ENCODE measurements at regions not wholly inside any gene's neighbourhood (a gene's known extent, or its start where the extent isn't known, plus 50 kb on each side); places are given as distances from the start of the nearest gene placed in this dataset.

DNA sequence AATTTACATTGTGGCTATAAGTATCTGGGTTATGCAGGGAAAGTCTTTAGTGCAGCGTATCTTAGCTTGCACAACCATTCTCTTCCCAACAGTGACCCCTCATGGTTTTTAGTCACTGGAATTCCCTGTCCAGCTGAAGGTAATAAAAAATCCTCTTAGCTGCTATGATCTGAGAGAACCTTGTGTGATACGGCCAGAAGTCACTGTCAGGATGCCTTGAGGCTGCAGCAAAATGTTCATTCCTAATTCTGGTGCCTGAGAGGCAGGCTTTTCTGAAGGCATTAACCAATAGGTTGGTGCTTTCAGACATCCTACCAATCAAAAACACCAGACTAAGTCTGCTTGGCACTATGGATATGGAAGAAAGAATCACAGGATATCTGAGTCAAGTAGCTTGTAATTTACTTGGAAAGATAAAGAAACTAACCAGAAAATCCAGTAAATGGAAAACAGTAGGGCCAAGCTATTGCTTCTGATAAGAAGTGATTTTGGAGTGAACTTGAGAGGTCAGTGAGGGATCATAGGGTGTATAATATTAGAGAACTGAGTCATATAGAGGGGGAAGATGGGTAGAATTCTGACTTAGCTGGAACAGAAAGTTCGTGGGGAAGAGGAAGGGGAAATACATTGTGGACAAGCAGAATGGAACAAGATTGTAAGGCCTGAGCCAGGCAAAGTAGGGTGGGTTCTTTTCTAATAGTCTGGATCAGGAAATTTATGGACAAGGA, 89.0 kb upstream of the SLC14A2 start:
- no peaks in the 10 kb centered on the region for H3F3A ChIP-seq (replicated peaks; ENCODE audit: insufficient read depth)
- peak overlapping the region in 1 of 2 experiments; percentile 53; a peak in 1 of 4 replicates for H3K27ac ChIP-seq (ENCODE audit: low read depth in 2 of 2, low read length in 1 of 2)
- H3K27me3 ChIP-seq (ENCODE audit: insufficient read depth) = no peaks in the 10 kb centered on the region
- peak; percentile 19 for DNase-seq
- 31% methylated on average over 3 of the region's 3 CpGs for WGBS (ENCODE audit: low lambda C conversion rate)
- H3K4me1 ChIP-seq (ENCODE audit: control insufficient read depth in 1 of 2, insufficient read depth in 2 of 2, low read depth in 1 of 2, low read length in 1 of 2) = peaks cover 3 to 9% of the 10 kb centered on the region in 2 experiments; a peak in 3 of 4 replicates
- CTCF ChIA-PET = interaction anchor here (0.7 to 2.8 kb wide), 20 partner anchors 8 to 1905 kb away, joined by 3 to 18 read pairs (median 4); no protein-coding TSS in a partner anchor
- H3K9me3 ChIP-seq = no peaks in the 10 kb centered on the region
- H3K36me3 ChIP-seq (replicated peaks in 1 of 2; ENCODE audit: control insufficient read depth in 1 of 2, insufficient read depth in 2 of 2, low read length in 1 of 2) = no peaks in the 10 kb centered on the region
- no peaks in the 10 kb centered on the region for H3K9me2 ChIP-seq
- TF ChIP-seq, protein P1, sequence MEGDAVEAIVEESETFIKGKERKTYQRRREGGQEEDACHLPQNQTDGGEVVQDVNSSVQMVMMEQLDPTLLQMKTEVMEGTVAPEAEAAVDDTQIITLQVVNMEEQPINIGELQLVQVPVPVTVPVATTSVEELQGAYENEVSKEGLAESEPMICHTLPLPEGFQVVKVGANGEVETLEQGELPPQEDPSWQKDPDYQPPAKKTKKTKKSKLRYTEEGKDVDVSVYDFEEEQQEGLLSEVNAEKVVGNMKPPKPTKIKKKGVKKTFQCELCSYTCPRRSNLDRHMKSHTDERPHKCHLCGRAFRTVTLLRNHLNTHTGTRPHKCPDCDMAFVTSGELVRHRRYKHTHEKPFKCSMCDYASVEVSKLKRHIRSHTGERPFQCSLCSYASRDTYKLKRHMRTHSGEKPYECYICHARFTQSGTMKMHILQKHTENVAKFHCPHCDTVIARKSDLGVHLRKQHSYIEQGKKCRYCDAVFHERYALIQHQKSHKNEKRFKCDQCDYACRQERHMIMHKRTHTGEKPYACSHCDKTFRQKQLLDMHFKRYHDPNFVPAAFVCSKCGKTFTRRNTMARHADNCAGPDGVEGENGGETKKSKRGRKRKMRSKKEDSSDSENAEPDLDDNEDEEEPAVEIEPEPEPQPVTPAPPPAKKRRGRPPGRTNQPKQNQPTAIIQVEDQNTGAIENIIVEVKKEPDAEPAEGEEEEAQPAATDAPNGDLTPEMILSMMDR (IDR thresholded peaks at IDR 0.05) = peak; percentile 37
- TF ChIP-seq FOXM1 (IDR thresholded peaks at IDR 0.05; ENCODE audit: low read depth) = no peak
- TF ChIP-seq RAD21 (IDR thresholded peaks at IDR 0.05; ENCODE audit: low read length) = peak; percentile 77
- TF ChIP-seq EZH2phosphoT487 (IDR thresholded peaks at IDR 0.05; ENCODE audit: borderline replicate concordance, low read depth) = no peak
- peak; percentile 43; the same call in 1 of the 2 replicates for TF ChIP-seq SMC3 (IDR thresholded peaks at IDR 0.05; ENCODE audit: low read depth, low read length)
- TF ChIP-seq ELF1 (IDR thresholded peaks at IDR 0.05) = no peak
- H3K79me2 ChIP-seq (ENCODE audit: insufficient read depth) = no peaks in the 10 kb centered on the region
- POLR2A ChIA-PET = interaction anchor here (0.5 kb wide), 1 partner anchor 47 kb away, joined by 3 read pairs; no protein-coding TSS in a partner anchor
- no peak overlapping the region for H3K4me2 ChIP-seq
- H3K9ac ChIP-seq = no peak overlapping the region
- H3K4me3 ChIP-seq (ENCODE audit: low read depth in 2 of 2, low read length in 1 of 2) = no peak overlapping the region
- no peaks in the 10 kb centered on the region for H4K20me1 ChIP-seq (ENCODE audit: insufficient read depth)
- no peak overlapping the region for H2AFZ ChIP-seq (ENCODE audit: low read depth)

DNA sequence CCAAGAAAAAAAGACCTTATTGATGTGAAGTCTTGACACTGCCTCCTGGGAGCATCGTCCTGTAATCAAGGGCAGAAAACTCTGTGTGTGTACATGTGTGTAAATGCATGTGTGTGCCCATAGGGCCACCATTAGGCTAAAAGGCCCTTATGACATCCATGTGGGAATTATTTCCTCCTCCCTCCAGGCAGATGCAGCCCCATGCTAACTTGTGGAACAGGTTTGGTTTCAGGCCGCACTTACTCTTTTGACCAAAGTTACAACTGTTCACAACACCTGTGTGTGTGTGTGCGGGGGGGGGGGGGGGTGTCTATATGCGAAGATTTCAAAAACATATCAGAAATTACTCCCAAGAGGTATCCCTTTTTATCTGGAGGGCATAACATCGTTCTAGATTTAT, 87.4 kb upstream of the SLC14A2 start:
- H3K9me2 ChIP-seq = no peaks in the 10 kb centered on the region
- DNase-seq = no peak
- no peaks in the 10 kb centered on the region for H3K36me3 ChIP-seq (replicated peaks in 1 of 2; ENCODE audit: control insufficient read depth in 1 of 2, insufficient read depth in 2 of 2, low read length in 1 of 2)
- H3K27me3 ChIP-seq (ENCODE audit: insufficient read depth) = no peaks in the 10 kb centered on the region
- no peak overlapping the region for H3K27ac ChIP-seq (ENCODE audit: low read depth in 2 of 2, low read length in 1 of 2)
- no peak overlapping the region for H3K4me3 ChIP-seq (ENCODE audit: low read depth in 2 of 2, low read length in 1 of 2)
- no peaks in the 10 kb centered on the region for H3F3A ChIP-seq (replicated peaks; ENCODE audit: insufficient read depth)
- no peak overlapping the region for H2AFZ ChIP-seq (ENCODE audit: low read depth)
- H3K9ac ChIP-seq = no peak overlapping the region
- H3K79me2 ChIP-seq (ENCODE audit: insufficient read depth) = no peaks in the 10 kb centered on the region
- no peaks in the 10 kb centered on the region for H4K20me1 ChIP-seq (ENCODE audit: insufficient read depth)
- CTCF ChIA-PET = no interaction called here
- 56% methylated on average over 4 of the region's 5 CpGs for WGBS (ENCODE audit: low lambda C conversion rate)
- POLR2A ChIA-PET = no interaction called here
- no peak overlapping the region for H3K4me2 ChIP-seq
- no peaks in the 10 kb centered on the region; a peak in 1 of 4 replicates for H3K4me1 ChIP-seq (ENCODE audit: control insufficient read depth in 1 of 2, insufficient read depth in 2 of 2, low read depth in 1 of 2, low read length in 1 of 2)
- TF ChIP-seq NRF1 (IDR thresholded peaks at IDR 0.05; ENCODE audit: low read depth, low read length) (no peak), MEF2A (IDR thresholded peaks at IDR 0.05; ENCODE audit: borderline replicate concordance, low read depth) (no peak), FOXM1 (IDR thresholded peaks at IDR 0.05; ENCODE audit: low read depth) (no peak), ELF1 (IDR thresholded peaks at IDR 0.05) (no peak), FOXJ3 (CRISPR knock-in tag; IDR thresholded peaks at IDR 0.05) (no peak), MXI1 (IDR thresholded peaks at IDR 0.05; ENCODE audit: low read depth, low read length) (no peak)
- no peaks in the 10 kb centered on the region for H3K9me3 ChIP-seq

Measured in SK-N-SH (cell line).